ENCODE measurements at regions not wholly inside any gene's neighbourhood (a gene's known extent, or its start where the extent isn't known, plus 50 kb on each side); places are given as distances from the start of the nearest gene placed in this dataset.

GRCh38 chrX:916230-916599 lies 285.6 kb downstream of the SHOX start:
- TF ChIP-seq CTCF (IDR thresholded peaks at IDR 0.05; ENCODE audit: insufficient read depth, low read depth, low read length) (no peak), EZH2 (IDR thresholded peaks at IDR 0.05; ENCODE audit: insufficient read depth, low read length) (no peak)
